Tibial nerve (tissue), 4 donors: ENCODE measurements at regions not wholly inside any gene's neighbourhood (a gene's known extent, or its start where the extent isn't known, plus 50 kb on each side); places are given as distances from the start of the nearest gene placed in this dataset.

Experiments used
- DNase-seq, 2 donors: peaks; one replicate each; pipeline ENCODE4 v3.0.0-alpha.2; 2019; ENCODE audit warnings: low spot score in 2 of 2
- H3K27ac ChIP-seq, 4 donors: fragments of 200-600 bp; sonication (generic) in 3 of 4; one replicate each; pipeline ENCODE4 v1.5.1; 2017 to 2019; ENCODE audit warnings: mild to moderate bottlenecking in 1 of 4
- H3K27me3 ChIP-seq, 2 donors: fragments of 200-600 bp; sonication (generic) in 1 of 2; one replicate each; pipeline versions ENCODE4 v1.5.1 to v1.6.0; 2017 to 2019
- H3K36me3 ChIP-seq, 3 donors: fragments of 200-600 bp; sonication (generic); one replicate each; pipeline ENCODE4 v1.5.1; 2018 to 2019
- H3K4me1 ChIP-seq, 4 donors: fragments of 200-600 bp; sonication (generic) in 3 of 4; one replicate each; pipeline ENCODE4 v1.5.1; 2017 to 2019
- H3K4me3 ChIP-seq, 4 donors: fragments of 200-600 bp; sonication (generic) in 3 of 4; one replicate each; pipeline ENCODE4 v1.5.1; 2017 to 2019; ENCODE audit warnings: mild to moderate bottlenecking in 1 of 4, moderate library complexity in 1 of 4
- H3K9me3 ChIP-seq, 4 donors: fragments of 200-600 bp; sonication (generic) in 3 of 4; one replicate each; pipeline ENCODE4 v1.5.1; 2017 to 2019
- CTCF ChIP-seq, 5 experiments: fragments of 200-600 bp in 3 of 5; fragments of 450-650 bp in 2 of 5; sonication (generic) in 3 of 5; IDR thresholded peaks; one replicate each; pipeline ENCODE4 v1.5.1; 2016 to 2019; ENCODE audit warnings: antibody characterized with exemption in 5 of 5, mild to moderate bottlenecking in 3 of 5, moderate library complexity in 2 of 5
- EP300 ChIP-seq, 2 donors: sonication (generic); formaldehyde crosslinking; IDR thresholded peaks; one replicate each; pipeline ENCODE4 v1.6.1; 2017; ENCODE audit warnings: antibody characterized with exemption in 2 of 2, mild to moderate bottlenecking in 1 of 2
- POLR2A ChIP-seq, 2 donors: fragments of 450-650 bp; IDR thresholded peaks; one replicate each; pipeline ENCODE4 v1.6.1; 2017; ENCODE audit warnings: antibody characterized with exemption in 2 of 2, mild to moderate bottlenecking in 2 of 2, moderate library complexity in 2 of 2
- WGBS, 2 donors: methylation state at CpG; one replicate each; pipeline ENCODE4 v1.1.5; 2018; 5-methylcytosine and 5-hydroxymethylcytosine counted together

GRCh38 chr3:82495655-82496054 lies 734.2 kb upstream of the GBE1 start:
- WGBS, 2 donors = 83 to 91% methylated on average over 2 of the region's 2 CpGs
- no peaks in the 10 kb centered on the region for H3K9me3 ChIP-seq
- DNase-seq = no peak
- no peaks in the 10 kb centered on the region for H3K36me3 ChIP-seq
- TF ChIP-seq CTCF (IDR thresholded peaks at IDR 0.05) (no peak), POLR2A (IDR thresholded peaks at IDR 0.05) (no peak), EP300 (IDR thresholded peaks at IDR 0.05) (no peak)
- H3K4me3 ChIP-seq = no peak overlapping the region
- no peak overlapping the region for H3K27ac ChIP-seq
- H3K4me1 ChIP-seq = no peaks in the 10 kb centered on the region
- no peaks in the 10 kb centered on the region for H3K27me3 ChIP-seq

- Histone ChIP-seq H3K9me3 (no peaks in the 10 kb centered on the region), H3K27ac (no peak overlapping the region), H3K36me3 (no peaks in the 10 kb centered on the region), H3K4me1 (no peaks in the 10 kb centered on the region), H3K27me3 (no peaks in the 10 kb centered on the region), H3K4me3 (no peak overlapping the region)
- no peak for DNase-seq
- 85 to 94% methylated on average over 1 of the region's 1 CpG for WGBS, 2 donors
- TF ChIP-seq CTCF (IDR thresholded peaks at IDR 0.05) = no peak
- no peak for TF ChIP-seq POLR2A (IDR thresholded peaks at IDR 0.05)
These were observed 733.6 kb upstream of the GBE1 start for GRCh38 chr3:82494977-82495489.

GRCh38 chr3:82493858-82494257 lies 732.4 kb upstream of the GBE1 start:
- Histone ChIP-seq H3K27me3 (no peaks in the 10 kb centered on the region), H3K36me3 (no peaks in the 10 kb centered on the region), H3K4me1 (no peaks in the 10 kb centered on the region), H3K9me3 (no peaks in the 10 kb centered on the region), H3K27ac (no peak overlapping the region), H3K4me3 (no peak overlapping the region)
- TF ChIP-seq CTCF (IDR thresholded peaks at IDR 0.05) (no peak), POLR2A (IDR thresholded peaks at IDR 0.05) (no peak), EP300 (IDR thresholded peaks at IDR 0.05) (no peak)
- DNase-seq = no peak
- 90 to 93% methylated on average over 2 of the region's 2 CpGs for WGBS, 2 donors

- Histone ChIP-seq H3K4me3 (no peak overlapping the region), H3K36me3 (no peaks in the 10 kb centered on the region), H3K9me3 (no peaks in the 10 kb centered on the region), H3K27me3 (no peaks in the 10 kb centered on the region), H3K27ac (no peak overlapping the region), H3K4me1 (no peaks in the 10 kb centered on the region)
- TF ChIP-seq EP300 (IDR thresholded peaks at IDR 0.05) (no peak), POLR2A (IDR thresholded peaks at IDR 0.05) (no peak), CTCF (IDR thresholded peaks at IDR 0.05) (no peak)
- no peak for DNase-seq
- 98% methylated on average over 1 of the region's 1 CpG for WGBS, 2 donors
These were observed 713.9 kb upstream of the GBE1 start for GRCh38 chr3:82475306-82475705.

- TF ChIP-seq POLR2A (IDR thresholded peaks at IDR 0.05) (no peak), CTCF (IDR thresholded peaks at IDR 0.05) (no peak), EP300 (IDR thresholded peaks at IDR 0.05) (no peak)
- no peak overlapping the region for H3K27ac ChIP-seq
- H3K4me3 ChIP-seq = no peak overlapping the region
- H3K9me3 ChIP-seq = no peaks in the 10 kb centered on the region
- H3K36me3 ChIP-seq = no peaks in the 10 kb centered on the region
- H3K4me1 ChIP-seq = no peaks in the 10 kb centered on the region
- no peak for DNase-seq
- no peaks in the 10 kb centered on the region for H3K27me3 ChIP-seq
These were observed 713.3 kb upstream of the GBE1 start for GRCh38 chr3:82474711-82475110.
